SHP77 (cell line): ENCODE measurements at regions not wholly inside any gene's neighbourhood (a gene's known extent, or its start where the extent isn't known, plus 50 kb on each side); places are given as distances from the start of the nearest gene placed in this dataset.

Experiments used
- DNase-seq, 2 experiments: peaks; one replicate each; lab custom pipeline; 2025; lab: John Stamatoyannopoulos, UW

- no peak for DNase-seq
Observed at GRCh38 chr16:13394488-13394887, 493.1 kb downstream of the SHISA9 start.

- DNase-seq, result no peak
Observed at GRCh38 chr16:13397126-13397525, 495.7 kb downstream of the SHISA9 start.

- no peak for DNase-seq
Observed at GRCh38 chr16:13401641-13402040, 500.2 kb downstream of the SHISA9 start.

GRCh38 chr16:13402601-13403000, 501.2 kb downstream of the SHISA9 start:
- no peak for DNase-seq

GRCh38 chr16:13403326-13403725, 501.9 kb downstream of the SHISA9 start:
- DNase-seq, result no peak

GRCh38 chr16:13414154-13414553, 505.8 kb upstream of the ERCC4 start:
- no peak for DNase-seq

GRCh38 chr16:13419589-13419988, 500.4 kb upstream of the ERCC4 start:
- DNase-seq, result no peak

- no peak for DNase-seq
Observed at GRCh38 chr16:13421726-13422125, 498.2 kb upstream of the ERCC4 start.

- DNase-seq, result no peak
Observed at GRCh38 chr16:13425836-13426235, 494.1 kb upstream of the ERCC4 start.

- DNase-seq, result no peak
Observed at GRCh38 chr16:13426269-13426668, 493.7 kb upstream of the ERCC4 start.

- DNase-seq, result no peak
Observed at GRCh38 chr16:13426736-13427135, 493.2 kb upstream of the ERCC4 start.

GRCh38 chr16:13427943-13428342, 492.0 kb upstream of the ERCC4 start:
- no peak for DNase-seq

- no peak for DNase-seq
Observed at GRCh38 chr16:13429416-13429815, 490.5 kb upstream of the ERCC4 start.

GRCh38 chr16:13435415-13435814, 484.5 kb upstream of the ERCC4 start:
- no peak for DNase-seq

GRCh38 chr16:13435873-13436474, 484.0 kb upstream of the ERCC4 start:
- DNase-seq, result no peak

GRCh38 chr16:13436641-13437412, 483.1 kb upstream of the ERCC4 start:
- DNase-seq, result no peak

- no peak for DNase-seq
Observed at GRCh38 chr16:13437413-13437795, 482.6 kb upstream of the ERCC4 start.

- DNase-seq, result no peak
Observed at GRCh38 chr16:13438064-13438463, 481.9 kb upstream of the ERCC4 start.

GRCh38 chr16:13439766-13440165, 480.2 kb upstream of the ERCC4 start:
- no peak for DNase-seq

GRCh38 chr16:13441675-13442074, 478.3 kb upstream of the ERCC4 start:
- no peak for DNase-seq

GRCh38 chr16:13448346-13448745, 471.6 kb upstream of the ERCC4 start:
- DNase-seq, result no peak

- DNase-seq, result peak in 1 of 2 experiments; percentile 36
Observed at GRCh38 chr16:13453325-13453724, 466.6 kb upstream of the ERCC4 start.

GRCh38 chr16:13453938-13454553, 465.9 kb upstream of the ERCC4 start:
- peak; percentile 20 to 37 for DNase-seq
